HFF-Myc (cell line): ENCODE measurements at regions not wholly inside any gene's neighbourhood (a gene's known extent, or its start where the extent isn't known, plus 50 kb on each side); places are given as distances from the start of the nearest gene placed in this dataset.

Experiments
- DNase-seq: peaks from one replicate; pipeline ENCODE4 v3.0.0-alpha.2; 2011; ENCODE audit warnings: low read depth; ENCODE audit errors: extremely low read depth
- H3K4me3 ChIP-seq: replicated peaks from 2 replicates; pipeline ENCODE4 v1.5.1; 2011; ENCODE audit warnings: low read depth, mild to moderate bottlenecking, control low read depth, low read length
- CTCF ChIP-seq: IDR thresholded peaks from 2 replicates; pipeline ENCODE4 v1.5.1; 2012; ENCODE audit warnings: mild to moderate bottlenecking, low read depth, low read length, control low read depth; ENCODE audit errors: missing control alignments

- TF ChIP-seq CTCF = no peak
- H3K4me3 ChIP-seq = no peak overlapping the region
- no peak for DNase-seq
Observed at GRCh38 chr1:19006837-19007271, 50.4 kb upstream of the IFFO2 start.
